ENCODE measurements at regions not wholly inside any gene's neighbourhood (a gene's known extent, or its start where the extent isn't known, plus 50 kb on each side); places are given as distances from the start of the nearest gene placed in this dataset.

DNA sequence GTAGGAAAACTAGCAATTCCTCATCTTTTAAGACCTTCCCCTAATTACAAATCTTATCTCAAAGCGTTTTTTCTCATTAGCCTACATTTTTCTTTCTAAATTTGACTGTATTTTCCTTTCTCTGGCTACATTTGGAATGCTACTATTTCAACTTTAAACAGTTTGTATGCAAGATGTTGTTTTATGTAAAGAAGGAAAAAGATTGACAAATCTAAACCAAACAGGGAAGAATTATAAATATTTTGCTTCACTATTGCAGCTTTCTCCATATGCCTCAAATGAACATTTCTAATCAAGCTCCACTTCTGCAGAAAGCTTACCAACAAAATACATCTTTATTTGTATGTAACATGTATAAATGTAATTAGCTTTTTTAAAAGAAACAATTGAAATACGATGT, 156.2 kb downstream of the MZT1 start:
- H3K9ac ChIP-seq (ENCODE audit: insufficient read depth, low read length, poor library complexity, severe bottlenecking), result no peak overlapping the region
- H3K36me3 Mint-ChIP-seq, result no peaks in the 10 kb centered on the region
- no peaks in the 10 kb centered on the region for H3K4me1 ChIP-seq (ENCODE audit: control insufficient read depth in 1 of 2, insufficient read depth in 2 of 2, low read length in 2 of 2)
- H3K27ac Mint-ChIP-seq, result no peak overlapping the region
- peaks cover 5 to 15% (median 6%) of the 10 kb centered on the region in 7 donors for H3K9me3 Mint-ChIP-seq
- peaks cover 4 to 8% of the 10 kb centered on the region in 2 donors for H3K9me3 ChIP-seq (replicated peaks in 1 of 2; ENCODE audit: control insufficient read depth in 1 of 2, insufficient read depth in 1 of 2, low read length in 2 of 2)
- H3K27me3 ChIP-seq (ENCODE audit: control insufficient read depth in 2 of 2, insufficient read depth in 2 of 2, low read length in 2 of 2), result no peaks in the 10 kb centered on the region
- H2AFZ ChIP-seq (ENCODE audit: insufficient read depth, low read depth, low read length, poor library complexity, severe bottlenecking), result no peak overlapping the region
- H3K4me3 ChIP-seq (replicated peaks in 1 of 3; ENCODE audit: low read depth in 2 of 3, low read length in 3 of 3), result no peak overlapping the region
- no peak overlapping the region for H3K27ac ChIP-seq (ENCODE audit: low read depth in 1 of 2, low read length in 2 of 2)
- no peaks in the 10 kb centered on the region for H3K36me3 ChIP-seq (replicated peaks in 1 of 2; ENCODE audit: control insufficient read depth in 1 of 2, insufficient read depth in 2 of 2, low read length in 2 of 2)
- H3K4me3 Mint-ChIP-seq, result no peak overlapping the region
- H3K4me2 ChIP-seq (replicated peaks; ENCODE audit: extremely low read depth, low read length, poor library complexity, severe bottlenecking), result no peak overlapping the region
- intact Hi-C loops (cut with micrococcal nuclease), result no loop called here
- H3K27me3 Mint-ChIP-seq (ENCODE audit: low read depth in 3 of 3), result peaks cover 0 to 4% (median 0%) of the 10 kb centered on the region in 3 donors
- TF ChIP-seq, protein P1, sequence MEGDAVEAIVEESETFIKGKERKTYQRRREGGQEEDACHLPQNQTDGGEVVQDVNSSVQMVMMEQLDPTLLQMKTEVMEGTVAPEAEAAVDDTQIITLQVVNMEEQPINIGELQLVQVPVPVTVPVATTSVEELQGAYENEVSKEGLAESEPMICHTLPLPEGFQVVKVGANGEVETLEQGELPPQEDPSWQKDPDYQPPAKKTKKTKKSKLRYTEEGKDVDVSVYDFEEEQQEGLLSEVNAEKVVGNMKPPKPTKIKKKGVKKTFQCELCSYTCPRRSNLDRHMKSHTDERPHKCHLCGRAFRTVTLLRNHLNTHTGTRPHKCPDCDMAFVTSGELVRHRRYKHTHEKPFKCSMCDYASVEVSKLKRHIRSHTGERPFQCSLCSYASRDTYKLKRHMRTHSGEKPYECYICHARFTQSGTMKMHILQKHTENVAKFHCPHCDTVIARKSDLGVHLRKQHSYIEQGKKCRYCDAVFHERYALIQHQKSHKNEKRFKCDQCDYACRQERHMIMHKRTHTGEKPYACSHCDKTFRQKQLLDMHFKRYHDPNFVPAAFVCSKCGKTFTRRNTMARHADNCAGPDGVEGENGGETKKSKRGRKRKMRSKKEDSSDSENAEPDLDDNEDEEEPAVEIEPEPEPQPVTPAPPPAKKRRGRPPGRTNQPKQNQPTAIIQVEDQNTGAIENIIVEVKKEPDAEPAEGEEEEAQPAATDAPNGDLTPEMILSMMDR (IDR thresholded peaks at IDR 0.05), result no peak
- no peaks in the 10 kb centered on the region for H4K20me1 ChIP-seq (ENCODE audit: insufficient read depth, low read length)
- WGBS (ENCODE audit: insufficient coverage), result 100% methylated on average over 1 of the region's 2 CpGs
- peaks cover 6% of the 10 kb centered on the region for H3K4me1 Mint-ChIP-seq
- no peaks in the 10 kb centered on the region for H3K79me2 ChIP-seq (ENCODE audit: insufficient read depth, low read length)
- no peak for DNase-seq

DNA sequence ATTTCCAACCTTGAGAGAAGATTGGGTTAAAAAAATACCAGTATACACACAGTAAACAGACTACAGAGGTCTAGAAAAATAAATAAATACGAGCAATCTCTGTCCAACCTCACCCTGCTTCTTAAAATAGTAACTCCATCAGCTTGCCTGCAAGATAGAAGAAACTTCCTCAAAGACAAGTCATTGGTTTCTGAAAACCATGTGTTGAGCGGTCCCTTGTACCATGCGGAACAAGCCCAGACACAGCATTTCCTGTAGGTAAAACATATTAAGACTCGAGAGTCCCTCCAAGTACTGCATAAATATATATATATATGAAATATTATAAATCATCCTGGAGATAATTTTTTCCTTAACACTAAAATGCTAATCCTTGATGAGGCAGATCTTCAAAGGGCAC, 157.4 kb downstream of the MZT1 start:
- WGBS (ENCODE audit: insufficient coverage), result no CpG with 5 or more reads among the region's 4 CpGs
- Mint-ChIP-seq H3K36me3 (no peaks in the 10 kb centered on the region), H3K27me3 (ENCODE audit: low read depth in 3 of 3) (peaks cover 0 to 4% (median 0%) of the 10 kb centered on the region in 3 donors), H3K27ac (no peak overlapping the region), H3K4me1 (peaks cover 6% of the 10 kb centered on the region), H3K9me3 (peaks cover 0 to 9% (median 5%) of the 10 kb centered on the region in 7 donors), H3K4me3 (no peak overlapping the region)
- no peak for DNase-seq
- Histone ChIP-seq H3K9me3 (replicated peaks in 1 of 2; ENCODE audit: control insufficient read depth in 1 of 2, insufficient read depth in 1 of 2, low read length in 2 of 2) (peaks cover 0 to 8% of the 10 kb centered on the region in 2 donors), H3K27ac (ENCODE audit: low read depth in 1 of 2, low read length in 2 of 2) (no peak overlapping the region), H3K27me3 (ENCODE audit: control insufficient read depth in 2 of 2, insufficient read depth in 2 of 2, low read length in 2 of 2) (no peaks in the 10 kb centered on the region), H3K4me1 (ENCODE audit: control insufficient read depth in 1 of 2, insufficient read depth in 2 of 2, low read length in 2 of 2) (no peaks in the 10 kb centered on the region), H3K4me2 (replicated peaks; ENCODE audit: extremely low read depth, low read length, poor library complexity, severe bottlenecking) (no peak overlapping the region), H3K4me3 (replicated peaks in 1 of 3; ENCODE audit: low read depth in 2 of 3, low read length in 3 of 3) (no peak overlapping the region), H3K9ac (ENCODE audit: insufficient read depth, low read length, poor library complexity, severe bottlenecking) (no peak overlapping the region), H4K20me1 (ENCODE audit: insufficient read depth, low read length) (no peaks in the 10 kb centered on the region), H3K79me2 (ENCODE audit: insufficient read depth, low read length) (no peaks in the 10 kb centered on the region), H2AFZ (ENCODE audit: insufficient read depth, low read depth, low read length, poor library complexity, severe bottlenecking) (no peak overlapping the region), H3K36me3 (replicated peaks in 1 of 2; ENCODE audit: control insufficient read depth in 1 of 2, insufficient read depth in 2 of 2, low read length in 2 of 2) (no peaks in the 10 kb centered on the region)
- intact Hi-C loops (cut with micrococcal nuclease), result no loop called here
- TF ChIP-seq, protein P1 (IDR thresholded peaks at IDR 0.05), result no peak

Measured in CD14-positive monocyte (primary cell).